HG03469 (cell line): ENCODE measurements at regions not wholly inside any gene's neighbourhood (a gene's known extent, or its start where the extent isn't known, plus 50 kb on each side); places are given as distances from the start of the nearest gene placed in this dataset.

Source experiments
- ATAC-seq: cut with Tn5 transposase; IDR thresholded peaks from one replicate; pipeline ENCODE4 v1.9.1; 2021; ENCODE audit warnings: mild to moderate bottlenecking, moderate library complexity, moderate number of reproducible peaks; ENCODE audit not compliant: unreplicated experiment

DNA sequence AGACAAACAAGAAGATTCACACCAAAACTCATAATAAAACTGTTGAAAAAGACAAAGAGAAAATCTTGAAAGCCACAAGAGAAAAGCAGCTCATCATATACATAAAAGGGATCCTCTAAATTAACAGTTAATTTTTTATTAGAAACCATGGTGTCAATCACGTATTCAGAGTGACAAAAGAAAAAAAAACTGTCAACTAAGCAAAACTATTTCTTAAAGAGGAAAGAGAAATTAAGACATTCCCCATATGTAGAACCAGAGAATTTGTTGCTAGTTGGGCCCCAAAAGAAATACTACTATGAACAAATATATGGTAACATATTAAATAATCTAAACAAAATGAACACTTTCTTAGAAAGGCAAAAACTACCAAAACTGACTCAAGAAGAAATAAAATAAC is 74.3 kb upstream of the TENT5A start:
- ATAC-seq = no peak

GRCh38 chr6:81822568-81822967 is 70.1 kb upstream of the TENT5A start:
- ATAC-seq = no peak

DNA sequence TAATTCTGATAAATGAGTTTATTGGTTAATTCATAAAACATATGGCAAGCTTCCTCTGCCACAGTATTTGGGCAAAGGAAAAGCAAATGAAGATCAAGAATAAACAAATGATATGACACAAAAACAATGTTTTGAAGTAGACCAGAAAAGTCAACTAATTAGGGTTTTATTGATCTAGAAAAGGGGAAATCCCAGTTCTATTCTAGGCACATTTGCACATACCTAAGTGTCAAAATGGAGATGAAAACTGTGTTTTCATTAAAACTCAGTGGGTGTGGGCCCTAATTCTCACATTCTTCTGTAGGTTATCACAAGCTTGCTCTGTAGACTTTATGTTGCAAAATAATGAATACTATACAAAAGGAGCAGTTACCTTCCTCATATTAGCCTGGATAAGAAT is 69.0 kb upstream of the TENT5A start:
- no peak for ATAC-seq

GRCh38 chr6:81820980-81821379 is 68.5 kb upstream of the TENT5A start:
- no peak for ATAC-seq

GRCh38 chr6:81820422-81820821 is 67.9 kb upstream of the TENT5A start:
- ATAC-seq = no peak

- ATAC-seq = no peak
Measured at GRCh38 chr6:81819767-81820166, 67.3 kb upstream of the TENT5A start.

DNA sequence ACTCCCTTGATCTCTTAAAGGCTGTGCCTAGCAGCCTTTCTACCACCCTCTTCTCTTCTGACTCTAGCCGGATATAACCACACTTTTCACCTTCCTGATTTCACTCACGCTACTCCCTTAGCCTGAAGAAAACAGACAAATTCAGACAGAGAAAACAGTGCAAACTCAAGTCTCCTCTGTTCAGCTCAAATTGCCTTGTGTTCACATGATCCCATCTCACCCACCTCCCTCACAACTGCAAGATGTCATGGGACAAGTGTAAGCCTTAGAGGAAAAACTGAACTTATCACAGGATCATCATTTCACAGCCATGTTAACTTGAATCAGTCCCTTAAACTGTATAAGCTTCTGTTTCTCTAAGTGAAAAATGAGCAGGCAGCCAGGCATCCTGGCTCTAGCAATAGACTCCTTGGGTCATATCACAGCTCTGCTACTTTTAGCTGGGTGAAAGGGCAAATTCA is 66.5 kb upstream of the TENT5A start:
- no peak for ATAC-seq

DNA sequence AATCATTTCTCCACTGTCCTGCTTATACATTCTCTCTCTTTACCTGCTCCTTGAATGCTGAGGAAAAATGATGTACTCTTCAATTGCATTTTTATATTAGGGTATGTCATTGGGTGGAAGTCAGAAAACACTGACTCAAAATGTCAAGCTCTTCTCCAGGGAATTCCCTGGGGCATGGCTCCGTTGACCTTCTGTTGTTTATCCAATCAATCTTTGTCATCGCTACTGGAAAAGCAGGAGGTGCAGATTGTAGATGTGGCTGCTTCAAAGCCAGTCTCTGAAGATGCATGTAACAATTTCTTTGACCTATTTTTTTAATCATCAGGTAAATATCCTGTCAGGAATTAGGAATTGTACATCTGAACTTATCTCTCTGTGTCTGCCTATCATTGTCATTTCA is 63.9 kb upstream of the TENT5A start:
- no peak for ATAC-seq

- no peak for ATAC-seq
Measured at GRCh38 chr6:81814370-81815076, 62.0 kb upstream of the TENT5A start.

DNA sequence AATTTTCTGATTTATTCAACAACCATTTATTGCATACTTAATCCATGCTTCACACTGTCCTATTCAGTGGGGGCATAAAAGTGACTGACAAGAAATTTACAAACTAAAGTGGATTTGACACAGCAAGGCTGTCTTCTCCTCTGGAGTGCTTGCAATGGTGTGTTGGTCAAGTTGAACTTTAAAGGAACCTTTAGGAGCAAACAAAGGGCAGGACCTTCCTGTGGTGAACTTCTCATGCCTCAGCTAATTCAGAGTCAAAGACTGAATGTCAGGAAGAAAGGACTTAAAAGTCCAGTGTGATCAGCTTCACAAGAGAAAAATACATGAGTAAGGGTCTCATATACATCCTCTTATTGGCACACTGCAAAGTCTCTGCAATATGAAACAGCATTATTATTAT is 60.8 kb upstream of the TENT5A start:
- no peak for ATAC-seq

DNA sequence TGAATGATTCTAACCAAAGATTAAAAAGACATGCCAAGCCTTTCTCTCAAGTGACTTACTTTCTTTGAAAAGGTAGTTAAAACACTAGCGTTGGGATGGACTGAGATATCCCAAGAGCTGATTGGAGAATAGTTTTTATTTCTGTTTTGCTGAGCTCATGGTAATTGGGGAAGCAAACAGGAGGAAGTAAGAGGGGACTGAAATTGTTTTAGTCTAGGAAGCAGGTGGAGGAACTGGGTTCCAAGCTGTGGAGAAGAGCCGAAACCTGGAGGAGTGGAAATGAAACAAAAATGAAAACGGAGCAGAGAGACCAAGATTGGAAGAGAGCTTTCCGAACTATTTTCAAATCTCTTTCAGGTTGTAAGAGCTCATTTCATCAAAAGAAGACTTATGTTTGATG is 59.9 kb upstream of the TENT5A start:
- ATAC-seq = no peak

GRCh38 chr6:81808851-81809570 is 56.5 kb upstream of the TENT5A start:
- ATAC-seq = no peak

GRCh38 chr6:81806793-81807565 is 54.5 kb upstream of the TENT5A start:
- ATAC-seq = no peak

- no peak for ATAC-seq
Measured at GRCh38 chr6:81802356-81802755, 49.9 kb upstream of the TENT5A start.
